HCT116 (cell line): ENCODE measurements at regions not wholly inside any gene's neighbourhood (a gene's known extent, or its start where the extent isn't known, plus 50 kb on each side); places are given as distances from the start of the nearest gene placed in this dataset.

Experiments
- ATAC-seq: fragments of 200-7000 bp; cut with Tn5 transposase; 2 replicates; pipeline ENCODE4 v1.9.1; 2020; ENCODE audit warnings: mild to moderate bottlenecking, moderate library complexity
- BruUV-seq: library from RNA; stranded (reverse); fragments of 400-500 nt; replicated peaks from 2 replicates; lab custom pipeline; 2021; lab: Mats Ljungman, UMichigan
- CTCF ChIA-PET: fragments of 300-600 bp; sonication (Branson Sonifier 250); formaldehyde crosslinking; loops from one replicate; lab custom pipeline; 2021; ENCODE audit warnings: antibody characterized with exemption; lab: Charles Lee
- POLR2A ChIA-PET: fragments of 300-600, 350-600 bp; sonication (Branson Sonifier 250); formaldehyde crosslinking; loops from one replicate; lab custom pipeline; 2021; ENCODE audit warnings: antibody characterized with exemption; lab: Charles Lee
- RAD21 ChIA-PET, 2 experiments: fragments of 300-600 bp; sonication (Branson Sonifier 250); formaldehyde crosslinking; loops; one replicate each; lab custom pipeline; 2023; ENCODE audit warnings: low total read pairs in 2 of 2; ENCODE audit not compliant: uncharacterized antibody in 2 of 2, unreplicated experiment in 2 of 2, low non-redundant PET in 1 of 2; lab: Charles Lee
- DNase-seq: peaks from one replicate; pipeline ENCODE4 v3.0.0-alpha.2; 2010; ENCODE audit warnings: low read depth, low spot score
- H2AFZ ChIP-seq: fragments of 200-600 bp; shearing (Covaris generic), sonication (generic); 2 replicates; pipeline ENCODE4 v1.6.1; 2017; ENCODE audit warnings: low read depth, mixed run types, mixed read lengths, antibody characterized with exemption, low read length; ENCODE audit not compliant: poor library complexity, severe bottlenecking
- H3K27ac ChIP-seq: 2 replicates; pipeline ENCODE4 v1.5.1; 2012; ENCODE audit warnings: low read depth, low read length
- H3K27me3 ChIP-seq: fragments of 200-600 bp; sonication (generic); 2 replicates; pipeline ENCODE4 v1.6.1; 2016; ENCODE audit warnings: mixed run types, low read length, mixed read lengths; ENCODE audit not compliant: insufficient read depth
- H3K36me3 ChIP-seq, 2 experiments: fragments of 200-500 bp in 1 of 2; fragments of 200-600 bp in 1 of 2; sonication (Bioruptor generic) in 1 of 2; sonication (generic) in 1 of 2; 2 replicates each; pipeline versions ENCODE4 v1.5.1 to v1.6.1; 2014 to 2016; ENCODE audit warnings: low read length in 2 of 2, inconsistent platforms in 1 of 2, mixed read lengths in 1 of 2, mixed run types in 1 of 2; ENCODE audit not compliant: insufficient read depth in 2 of 2, control insufficient read depth in 1 of 2
- H3K4me1 ChIP-seq, 2 experiments: fragments of 200-600 bp in 1 of 2; sonication (generic) in 1 of 2; 2 replicates each; pipeline versions ENCODE4 v1.5.1 to v1.6.1; 2012 to 2017; ENCODE audit warnings: low read length in 2 of 2, inconsistent platforms in 1 of 2, mild to moderate bottlenecking in 1 of 2, mixed read lengths in 1 of 2, mixed run types in 1 of 2, moderate library complexity in 1 of 2; ENCODE audit not compliant: insufficient read depth in 2 of 2, control insufficient read depth in 1 of 2
- H3K4me2 ChIP-seq: fragments of 200-600 bp; sonication (generic); 2 replicates; pipeline ENCODE4 v1.6.1; 2017; ENCODE audit warnings: mixed run types, low read length, mixed read lengths
- H3K4me3 ChIP-seq, 2 experiments: fragments of 200-600 bp in 1 of 2; sonication (generic) in 1 of 2; replicated peaks in 1 of 2; 2 replicates each; pipeline ENCODE4 v1.5.1; 2011 to 2016; ENCODE audit warnings: low read length in 2 of 2, control low read depth in 1 of 2, low read depth in 1 of 2, mild to moderate bottlenecking in 1 of 2, mixed read lengths in 1 of 2, mixed run types in 1 of 2
- H3K79me2 ChIP-seq: fragments of 200-600 bp; sonication (generic); 2 replicates; pipeline ENCODE4 v1.6.1; 2017; ENCODE audit warnings: mild to moderate bottlenecking, mixed run types, low read length, moderate library complexity, mixed read lengths; ENCODE audit not compliant: insufficient read depth
- H3K9ac ChIP-seq: fragments of 200-600 bp; sonication (generic); 2 replicates; pipeline ENCODE4 v1.6.1; 2016; ENCODE audit warnings: low read length, mixed read lengths
- H3K9me2 ChIP-seq: fragments of 200-600 bp; sonication (generic), shearing (Covaris generic); 2 replicates; pipeline ENCODE4 v1.6.1; 2017; ENCODE audit warnings: mixed run types, mild to moderate bottlenecking, moderate library complexity; ENCODE audit not compliant: insufficient read depth
- H3K9me3 ChIP-seq, 2 experiments: fragments of 200-500 bp in 1 of 2; fragments of 200-600 bp in 1 of 2; sonication (Bioruptor generic) in 1 of 2; sonication (generic) in 1 of 2; 2 replicates each; pipeline ENCODE4 v1.6.1; 2014 to 2017; ENCODE audit warnings: low read length in 2 of 2, mixed read lengths in 2 of 2, inconsistent platforms in 1 of 2, low read depth in 1 of 2, mild to moderate bottlenecking in 1 of 2, mixed run types in 1 of 2, moderate library complexity in 1 of 2; ENCODE audit not compliant: control insufficient read depth in 1 of 2, insufficient read depth in 1 of 2
- H4K20me1 ChIP-seq: fragments of 200-600 bp; sonication (generic), shearing (Covaris generic); 2 replicates; pipeline ENCODE4 v1.6.1; 2017; ENCODE audit warnings: mixed run types, mild to moderate bottlenecking, moderate library complexity; ENCODE audit not compliant: insufficient read depth
- ATF3 ChIP-seq: IDR thresholded peaks from 2 replicates; pipeline ENCODE4 v1.6.1; 2012
- ELF1 ChIP-seq: IDR thresholded peaks from 2 replicates; pipeline ENCODE4 v1.6.1; 2012; ENCODE audit warnings: low read depth, borderline replicate concordance
- FOSL1 ChIP-seq: IDR thresholded peaks from 2 replicates; pipeline ENCODE4 v1.6.1; 2012; ENCODE audit warnings: low read depth
- JUND ChIP-seq: IDR thresholded peaks from 2 replicates; pipeline ENCODE4 v1.6.1; 2012
- POLR2AphosphoS5 ChIP-seq: IDR thresholded peaks from 2 replicates; pipeline ENCODE4 v1.6.1; 2011; ENCODE audit warnings: mild to moderate bottlenecking, low read depth, low read length, moderate library complexity
- RAD21 ChIP-seq: IDR thresholded peaks from 2 replicates; pipeline ENCODE4 v1.6.1; 2012; ENCODE audit warnings: low read depth, mild to moderate bottlenecking
- REST ChIP-seq: IDR thresholded peaks from 2 replicates; pipeline ENCODE4 v1.6.1; 2012; ENCODE audit warnings: low read depth
- SP1 ChIP-seq: IDR thresholded peaks from 2 replicates; pipeline ENCODE4 v1.6.1; 2012; ENCODE audit warnings: low read depth
- SRF ChIP-seq: IDR thresholded peaks from 2 replicates; pipeline ENCODE4 v1.6.1; 2012; ENCODE audit warnings: low read depth
- TCF7L2 ChIP-seq: IDR thresholded peaks from 2 replicates; pipeline ENCODE4 v1.7.0; 2011; ENCODE audit warnings: borderline replicate concordance, inconsistent platforms; ENCODE audit not compliant: insufficient read depth, insufficient read length; ENCODE audit errors: extremely low read depth
- YY1 ChIP-seq: IDR thresholded peaks from 2 replicates; pipeline ENCODE4 v1.6.1; 2011; ENCODE audit warnings: low read length, low read depth, moderate library complexity, mild to moderate bottlenecking; ENCODE audit not compliant: insufficient replicate concordance; ENCODE audit errors: extremely low read depth
- ZBTB33 ChIP-seq: IDR thresholded peaks from 2 replicates; pipeline ENCODE4 v1.6.1; 2011; ENCODE audit warnings: mild to moderate bottlenecking, low read length, moderate library complexity; ENCODE audit not compliant: insufficient replicate concordance; ENCODE audit errors: extremely low read depth
- ZFX ChIP-seq: fragments of 450-650 bp; IDR thresholded peaks from 2 replicates; pipeline ENCODE4 v1.6.1; 2017
- intact Hi-C: fragments of 100-400 bp; cut with micrococcal nuclease; formaldehyde crosslinking; loops from 2 replicates; pipeline ENCODE4 v1.10.0; 2022

- H3K36me3 ChIP-seq, result no peaks in the 10 kb centered on the region
- TF ChIP-seq POLR2AphosphoS5, result no peak
- no TSS peak for BruUV-seq
- no peaks in the 10 kb centered on the region; the same call in 1 of the 2 replicates for H3K79me2 ChIP-seq
- H3K9me3 ChIP-seq, result no peaks in the 10 kb centered on the region
- ATAC-seq (no peak), DNase-seq (no peak)
- peak overlapping the region; percentile 100 for H3K27ac ChIP-seq
- H3K27me3 ChIP-seq, result no peaks in the 10 kb centered on the region
- peaks cover 65 to 90% of the 10 kb centered on the region in 2 experiments for H3K4me1 ChIP-seq
- H4K20me1 ChIP-seq, result no peaks in the 10 kb centered on the region
- no peaks in the 10 kb centered on the region for H3K9me2 ChIP-seq
- peak overlapping the region; percentile 69 for H3K9ac ChIP-seq
- ChIA-PET POLR2A (interaction anchor here (1.1 to 1.8 kb wide), 3 partner anchors 11 to 76 kb away, joined by 3 to 6 read pairs (median 3); partner anchors contain the start of gene PHLDA1), RAD21 (no interaction called here), CTCF (no interaction called here)
- intact Hi-C loops, result loop anchor here (10.0 kb wide), 1 partner anchor 300 kb away; no protein-coding TSS in a partner anchor
- peak overlapping the region; percentile 46 for H3K4me2 ChIP-seq
- H2AFZ ChIP-seq, result no peak overlapping the region
- H3K4me3 ChIP-seq, result no peak overlapping the region
These were observed 76.3 kb downstream of the PHLDA1 start for GRCh38 chr12:75955251-75955650.

GRCh38 chr12:75954749-75955148, 76.8 kb downstream of the PHLDA1 start:
- ATAC-seq, result no peak
- intact Hi-C loops, result loop anchor here (10.0 kb wide), 1 partner anchor 300 kb away; no protein-coding TSS in a partner anchor
- Histone ChIP-seq H3K27me3 (no peaks in the 10 kb centered on the region), H4K20me1 (no peaks in the 10 kb centered on the region), H3K4me2 (peak overlapping the region; percentile 46), H3K27ac (peak overlapping the region; percentile 100), H3K9ac (peak overlapping the region; percentile 69), H3K36me3 (no peaks in the 10 kb centered on the region), H2AFZ (no peak overlapping the region), H3K9me3 (no peaks in the 10 kb centered on the region), H3K79me2 (no peaks in the 10 kb centered on the region; the same call in 1 of the 2 replicates), H3K9me2 (no peaks in the 10 kb centered on the region), H3K4me3 (no peak overlapping the region), H3K4me1 (peaks cover 68 to 90% of the 10 kb centered on the region in 2 experiments)
- DNase-seq, result no peak
- no TSS peak for BruUV-seq
- no peak for TF ChIP-seq ATF3
- no peak for TF ChIP-seq SP1
- TF ChIP-seq ELF1, result no peak
- no peak for TF ChIP-seq YY1
- no peak for TF ChIP-seq POLR2AphosphoS5
- no peak for TF ChIP-seq TCF7L2
- no peak for TF ChIP-seq RAD21
- TF ChIP-seq SRF, result no peak
- no peak for TF ChIP-seq FOSL1
- no peak for TF ChIP-seq REST
- no peak for TF ChIP-seq ZBTB33
- no peak for TF ChIP-seq ZFX
- TF ChIP-seq JUND, result no peak
- RAD21 ChIA-PET, result no interaction called here
- POLR2A ChIA-PET, result interaction anchor here (1.1 to 1.8 kb wide), 4 partner anchors 10 to 76 kb away, joined by 3 to 6 read pairs (median 3); partner anchors contain the start of gene PHLDA1
- CTCF ChIA-PET, result no interaction called here
